ENCODE measurements at regions not wholly inside any gene's neighbourhood (a gene's known extent, or its start where the extent isn't known, plus 50 kb on each side); places are given as distances from the start of the nearest gene placed in this dataset.

DNA sequence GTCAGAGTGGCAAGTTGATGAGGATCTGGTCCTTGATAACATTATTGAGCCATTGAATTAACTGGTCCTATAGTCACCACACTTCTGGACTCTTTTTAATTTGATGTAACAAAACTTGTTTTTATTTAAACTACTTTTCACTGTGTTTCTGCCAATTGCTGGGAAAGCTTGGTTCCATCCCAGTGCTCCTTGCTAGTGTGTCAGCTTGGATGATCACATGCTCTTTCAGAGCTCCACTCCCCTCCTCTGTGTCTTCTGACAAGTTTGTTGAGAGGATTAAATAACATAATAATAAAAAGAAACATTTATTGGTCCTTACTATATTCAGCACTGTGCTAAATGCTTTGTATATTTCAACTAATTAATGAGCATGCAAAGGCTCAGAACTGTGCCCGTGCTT, 448.5 kb upstream of the B3GALT2 start:
- TF ChIP-seq, protein P1, sequence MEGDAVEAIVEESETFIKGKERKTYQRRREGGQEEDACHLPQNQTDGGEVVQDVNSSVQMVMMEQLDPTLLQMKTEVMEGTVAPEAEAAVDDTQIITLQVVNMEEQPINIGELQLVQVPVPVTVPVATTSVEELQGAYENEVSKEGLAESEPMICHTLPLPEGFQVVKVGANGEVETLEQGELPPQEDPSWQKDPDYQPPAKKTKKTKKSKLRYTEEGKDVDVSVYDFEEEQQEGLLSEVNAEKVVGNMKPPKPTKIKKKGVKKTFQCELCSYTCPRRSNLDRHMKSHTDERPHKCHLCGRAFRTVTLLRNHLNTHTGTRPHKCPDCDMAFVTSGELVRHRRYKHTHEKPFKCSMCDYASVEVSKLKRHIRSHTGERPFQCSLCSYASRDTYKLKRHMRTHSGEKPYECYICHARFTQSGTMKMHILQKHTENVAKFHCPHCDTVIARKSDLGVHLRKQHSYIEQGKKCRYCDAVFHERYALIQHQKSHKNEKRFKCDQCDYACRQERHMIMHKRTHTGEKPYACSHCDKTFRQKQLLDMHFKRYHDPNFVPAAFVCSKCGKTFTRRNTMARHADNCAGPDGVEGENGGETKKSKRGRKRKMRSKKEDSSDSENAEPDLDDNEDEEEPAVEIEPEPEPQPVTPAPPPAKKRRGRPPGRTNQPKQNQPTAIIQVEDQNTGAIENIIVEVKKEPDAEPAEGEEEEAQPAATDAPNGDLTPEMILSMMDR (conservative IDR thresholded peaks at IDR 0.05; ENCODE audit: low read length), result no peak
- TF ChIP-seq EZH2phosphoT487 (IDR thresholded peaks at IDR 0.05; ENCODE audit: borderline replicate concordance, low read depth, low read length), result no peak
